Calu3 (cell line): ENCODE measurements at regions not wholly inside any gene's neighbourhood (a gene's known extent, or its start where the extent isn't known, plus 50 kb on each side); places are given as distances from the start of the nearest gene placed in this dataset.

Experiments used
- BruUV-seq: library from RNA; stranded (reverse); fragments of 400-500 nt; replicated peaks from 2 replicates; lab custom pipeline; 2021; lab: Mats Ljungman, UMichigan
- CTCF ChIA-PET: fragments of 300-600 bp; sonication (Branson Sonifier 250); formaldehyde crosslinking; loops from one replicate; lab custom pipeline; 2022; ENCODE audit warnings: antibody characterized with exemption; lab: Charles Lee
- DNase-seq: peaks from one replicate; pipeline ENCODE4 v3.0.0; 2022
- H3K27ac Mint-ChIP-seq: one replicate; pipeline ENCODE4 v1.8.0; 2022; ENCODE audit warnings: mixed read lengths; ENCODE audit not compliant: unreplicated experiment
- H3K27me3 Mint-ChIP-seq: one replicate; pipeline ENCODE4 v1.8.0; 2022; ENCODE audit warnings: mixed read lengths; ENCODE audit not compliant: unreplicated experiment
- H3K36me3 Mint-ChIP-seq: one replicate; pipeline ENCODE4 v1.8.0; 2022; ENCODE audit warnings: mild to moderate bottlenecking, moderate library complexity, mixed read lengths; ENCODE audit not compliant: insufficient read depth, unreplicated experiment
- H3K4me1 Mint-ChIP-seq: one replicate; pipeline ENCODE4 v1.8.0; 2022; ENCODE audit warnings: mild to moderate bottlenecking, low read depth, mixed read lengths; ENCODE audit not compliant: unreplicated experiment
- H3K4me3 Mint-ChIP-seq: one replicate; pipeline ENCODE4 v1.8.0; 2022; ENCODE audit warnings: mild to moderate bottlenecking, low read depth, moderate library complexity, mixed read lengths; ENCODE audit not compliant: unreplicated experiment
- H3K9me3 Mint-ChIP-seq: one replicate; pipeline ENCODE4 v1.8.0; 2022; ENCODE audit warnings: low read depth, mixed read lengths; ENCODE audit not compliant: unreplicated experiment
- intact Hi-C: fragments of 100-400 bp; cut with micrococcal nuclease; formaldehyde crosslinking; loops from one replicate; pipeline ENCODE4 v1.10.0; 2022; ENCODE audit not compliant: unreplicated experiment
- TF ChIP-seq, protein P1 (sequence below): fragments of 200-600 bp; IDR thresholded peaks from one replicate; pipeline ENCODE4 v1.8.0; 2022; ENCODE audit warnings: antibody characterized with exemption; ENCODE audit not compliant: unreplicated experiment

DNA sequence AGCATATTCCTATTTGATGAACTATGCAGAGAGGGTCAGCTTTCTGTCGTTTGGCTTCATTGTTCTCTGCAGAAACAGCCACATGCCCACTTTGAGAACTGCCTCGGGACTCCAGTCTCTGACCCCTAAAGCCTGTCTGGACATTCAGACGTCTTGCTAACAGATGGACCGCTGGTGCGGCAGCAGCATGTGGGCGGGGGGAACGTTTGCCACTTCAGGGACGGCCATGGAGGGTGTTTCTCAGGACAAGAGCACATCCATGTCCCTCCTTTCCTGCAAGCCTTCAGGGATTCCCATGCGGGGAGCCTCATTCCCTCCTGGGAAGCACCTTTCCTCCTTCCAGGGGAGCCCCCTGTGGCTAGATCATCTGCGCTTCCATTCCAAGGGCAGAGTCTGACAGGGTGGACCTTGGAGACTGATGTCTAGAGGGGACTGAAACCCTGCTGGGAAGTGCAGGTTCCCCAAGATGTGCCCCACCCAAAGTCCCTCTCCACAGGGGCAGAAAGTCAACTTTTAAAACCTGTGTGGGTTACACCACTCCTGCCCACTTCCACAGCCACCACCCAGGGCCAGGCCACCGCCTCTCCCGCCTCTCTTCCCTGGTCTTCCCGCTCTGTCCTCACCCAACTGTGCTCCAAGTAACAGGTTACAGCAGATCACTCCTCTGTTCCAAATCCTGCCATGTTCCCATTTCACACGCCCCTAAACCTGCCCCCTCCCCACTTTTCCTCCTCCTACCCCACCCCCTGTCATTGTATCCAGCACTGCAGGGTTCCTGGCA lies 94.8 kb upstream of the PMEPA1 start:
- peaks cover 31% of the 10 kb centered on the region for H3K27me3 Mint-ChIP-seq
- H3K4me1 Mint-ChIP-seq, result no peaks in the 10 kb centered on the region
- no peak overlapping the region for H3K4me3 Mint-ChIP-seq
- H3K27ac Mint-ChIP-seq, result no peak overlapping the region
- H3K9me3 Mint-ChIP-seq, result no peaks in the 10 kb centered on the region
- DNase-seq, result no peak
- no peaks in the 10 kb centered on the region for H3K36me3 Mint-ChIP-seq
- intact Hi-C loops, result no loop called here
- CTCF ChIA-PET, result interaction anchor here (0.5 kb wide), 1 partner anchor 19 kb away, joined by 4 read pairs; no protein-coding TSS in a partner anchor
- no TSS peak for BruUV-seq
- TF ChIP-seq, protein P1, sequence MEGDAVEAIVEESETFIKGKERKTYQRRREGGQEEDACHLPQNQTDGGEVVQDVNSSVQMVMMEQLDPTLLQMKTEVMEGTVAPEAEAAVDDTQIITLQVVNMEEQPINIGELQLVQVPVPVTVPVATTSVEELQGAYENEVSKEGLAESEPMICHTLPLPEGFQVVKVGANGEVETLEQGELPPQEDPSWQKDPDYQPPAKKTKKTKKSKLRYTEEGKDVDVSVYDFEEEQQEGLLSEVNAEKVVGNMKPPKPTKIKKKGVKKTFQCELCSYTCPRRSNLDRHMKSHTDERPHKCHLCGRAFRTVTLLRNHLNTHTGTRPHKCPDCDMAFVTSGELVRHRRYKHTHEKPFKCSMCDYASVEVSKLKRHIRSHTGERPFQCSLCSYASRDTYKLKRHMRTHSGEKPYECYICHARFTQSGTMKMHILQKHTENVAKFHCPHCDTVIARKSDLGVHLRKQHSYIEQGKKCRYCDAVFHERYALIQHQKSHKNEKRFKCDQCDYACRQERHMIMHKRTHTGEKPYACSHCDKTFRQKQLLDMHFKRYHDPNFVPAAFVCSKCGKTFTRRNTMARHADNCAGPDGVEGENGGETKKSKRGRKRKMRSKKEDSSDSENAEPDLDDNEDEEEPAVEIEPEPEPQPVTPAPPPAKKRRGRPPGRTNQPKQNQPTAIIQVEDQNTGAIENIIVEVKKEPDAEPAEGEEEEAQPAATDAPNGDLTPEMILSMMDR, result no peak

DNA sequence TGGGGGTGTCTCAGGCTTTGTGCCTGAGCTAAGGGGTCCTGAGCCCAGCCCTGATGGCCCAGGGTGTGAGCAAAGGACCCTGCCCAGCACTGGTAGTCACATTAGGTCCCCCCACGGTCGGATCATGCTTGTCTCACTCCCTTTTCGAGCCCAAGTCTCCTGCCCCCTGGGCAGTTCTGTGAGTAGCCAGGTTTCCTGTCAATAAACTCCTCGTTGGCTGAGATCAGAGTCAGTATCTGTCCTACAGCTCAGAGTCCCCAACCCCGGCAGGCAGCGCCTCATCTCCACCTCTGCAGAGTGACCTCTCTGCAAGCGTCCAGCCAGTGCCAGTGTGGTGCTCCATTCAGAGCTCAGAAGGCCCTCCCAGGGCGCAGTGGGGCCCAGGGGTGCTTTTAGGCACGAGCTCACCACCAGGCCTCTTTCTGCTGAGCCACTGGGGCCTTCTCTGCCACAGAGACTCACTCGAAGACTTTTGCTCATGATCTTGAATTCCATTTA lies 93.7 kb upstream of the PMEPA1 start:
- no peak for DNase-seq
- Mint-ChIP-seq H3K4me1 (no peaks in the 10 kb centered on the region), H3K27me3 (peaks cover 31% of the 10 kb centered on the region), H3K4me3 (no peak overlapping the region), H3K36me3 (no peaks in the 10 kb centered on the region), H3K9me3 (no peaks in the 10 kb centered on the region), H3K27ac (no peak overlapping the region)
- CTCF ChIA-PET, result no interaction called here
- BruUV-seq, result no TSS peak
- intact Hi-C loops, result no loop called here
- TF ChIP-seq, protein P1, result no peak

DNA sequence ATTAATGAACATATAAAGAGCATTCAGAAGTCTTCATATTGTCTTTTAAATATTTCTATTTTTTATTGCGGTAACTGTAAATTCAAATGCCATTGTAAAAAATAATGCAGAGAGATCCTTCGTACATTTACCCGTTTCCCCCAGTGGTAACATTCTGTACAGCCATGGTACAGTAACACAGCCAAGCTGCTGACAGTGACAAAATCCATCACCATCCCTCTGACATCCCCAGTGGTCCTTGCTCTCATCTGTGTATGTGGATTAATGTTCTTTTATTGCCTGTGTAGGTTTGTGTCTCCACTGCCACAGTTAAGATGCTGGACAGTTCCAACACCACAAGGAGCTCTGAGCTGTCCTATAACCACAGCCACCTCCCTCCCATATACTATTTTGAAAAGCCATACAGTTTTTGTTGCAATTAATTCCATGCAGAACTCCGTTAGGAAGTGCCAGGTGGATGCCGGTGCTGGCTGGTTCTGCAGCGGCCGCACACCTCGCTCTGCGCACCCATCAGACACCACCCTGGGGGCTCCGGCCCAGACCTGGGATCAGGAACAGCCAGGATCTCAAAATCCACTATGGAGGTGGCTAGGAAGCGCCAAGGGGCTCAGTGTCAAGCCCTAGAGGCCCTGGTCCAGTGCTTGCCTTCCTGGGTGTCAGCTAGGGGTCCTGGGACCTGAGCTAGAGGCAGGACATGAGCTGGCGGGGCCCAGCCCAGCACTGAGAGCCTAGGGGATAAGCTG lies 93.1 kb upstream of the PMEPA1 start:
- intact Hi-C loops, result no loop called here
- no peak overlapping the region for H3K27ac Mint-ChIP-seq
- H3K27me3 Mint-ChIP-seq, result peaks cover 31% of the 10 kb centered on the region
- no TSS peak for BruUV-seq
- DNase-seq, result no peak
- no peak overlapping the region for H3K4me3 Mint-ChIP-seq
- no peaks in the 10 kb centered on the region for H3K36me3 Mint-ChIP-seq
- CTCF ChIA-PET, result no interaction called here
- TF ChIP-seq, protein P1, result no peak
- no peaks in the 10 kb centered on the region for H3K4me1 Mint-ChIP-seq
- no peaks in the 10 kb centered on the region for H3K9me3 Mint-ChIP-seq

DNA sequence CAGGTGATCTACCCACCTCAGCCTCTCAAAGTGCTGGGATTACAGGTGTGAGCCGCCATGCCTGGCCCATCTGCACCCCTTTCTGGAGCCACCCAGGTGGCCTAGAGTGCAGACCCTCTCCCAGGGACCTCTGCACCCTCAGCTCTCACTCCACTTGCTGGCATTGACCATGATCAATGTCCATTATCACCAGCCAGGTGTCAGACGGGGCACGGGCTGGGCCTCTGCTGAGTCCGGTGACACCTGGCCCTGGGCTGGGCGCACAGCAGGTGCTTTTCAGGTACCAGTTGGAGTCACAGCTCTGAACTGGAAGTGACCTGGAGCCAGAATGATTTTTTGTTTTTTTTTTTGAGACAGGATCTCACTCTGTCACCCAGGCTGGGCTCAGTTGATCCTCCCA lies 91.8 kb upstream of the PMEPA1 start:
- TF ChIP-seq, protein P1, result no peak

More for the DNA sequence above, 91.8 kb upstream of the PMEPA1 start:
- no peak for DNase-seq
- H3K9me3 Mint-ChIP-seq, result no peaks in the 10 kb centered on the region
- peaks cover 25% of the 10 kb centered on the region for H3K27me3 Mint-ChIP-seq
- intact Hi-C loops, result no loop called here
- no peak overlapping the region for H3K4me3 Mint-ChIP-seq
- CTCF ChIA-PET, result interaction anchor here (0.7 kb wide), 1 partner anchor 331 kb away, joined by 3 read pairs; no protein-coding TSS in a partner anchor
- no peaks in the 10 kb centered on the region for H3K4me1 Mint-ChIP-seq
- H3K27ac Mint-ChIP-seq, result no peak overlapping the region
- H3K36me3 Mint-ChIP-seq, result no peaks in the 10 kb centered on the region
- no TSS peak for BruUV-seq
